ENCODE measurements at regions not wholly inside any gene's neighbourhood (a gene's known extent, or its start where the extent isn't known, plus 50 kb on each side); places are given as distances from the start of the nearest gene placed in this dataset.

GRCh38 chr11:45736424-45736823 is 68.5 kb upstream of the SLC35C1 start (continued):
- TF ChIP-seq BCLAF1 (IDR thresholded peaks at IDR 0.05) (no peak), ATF1 (CRISPR knock-in tag; IDR thresholded peaks at IDR 0.05) (no peak), MEIS1 (CRISPR knock-in tag; IDR thresholded peaks at IDR 0.05; ENCODE audit: borderline replicate concordance) (no peak), ATF3 (CRISPR knock-in tag; IDR thresholded peaks at IDR 0.05) (no peak), GPBP1L1 (CRISPR knock-in tag; IDR thresholded peaks at IDR 0.05) (no peak), CBX1 (IDR thresholded peaks at IDR 0.05; ENCODE audit: low read depth) (no peak), CEBPB (IDR thresholded peaks at IDR 0.05; ENCODE audit: borderline replicate concordance, low read depth, low read length) (peak; percentile 74; the same call in 1 of the 2 replicates), NFE2L2 (IDR thresholded peaks at IDR 0.05; ENCODE audit: low read length) (peak; percentile 29; the same call in 1 of the 2 replicates), MIER2 (CRISPR knock-in tag; IDR thresholded peaks at IDR 0.05) (no peak), FOXJ3 (CRISPR knock-in tag; IDR thresholded peaks at IDR 0.05; ENCODE audit: borderline replicate concordance) (no peak), ADNP (CRISPR knock-in tag; IDR thresholded peaks at IDR 0.05) (no peak), ELF1 (CRISPR knock-in tag; IDR thresholded peaks at IDR 0.05) (no peak), MLX (CRISPR knock-in tag; IDR thresholded peaks at IDR 0.05) (no peak), ATRX (CRISPR knock-in tag; IDR thresholded peaks at IDR 0.05; ENCODE audit: borderline replicate concordance) (no peak), MTA3 (CRISPR knock-in tag; IDR thresholded peaks at IDR 0.05) (no peak), CEBPG (CRISPR knock-in tag; IDR thresholded peaks at IDR 0.05) (0 out of 2 replicates have a peak, but pooled peaks have one; percentile 16), DNMT1 (CRISPR knock-in tag; IDR thresholded peaks at IDR 0.05) (no peak), ZSCAN21 (CRISPR knock-in tag; IDR thresholded peaks at IDR 0.05; ENCODE audit: borderline replicate concordance) (no peak), SOX6 (IDR thresholded peaks at IDR 0.05) (no peak), SOX6 (CRISPR knock-in tag; IDR thresholded peaks at IDR 0.05) (no peak), PCBP2 (optimal IDR thresholded peaks at IDR 0.05; ENCODE audit: low read depth, low read length, poor library complexity, severe bottlenecking) (no peak), WIZ (CRISPR knock-in tag; IDR thresholded peaks at IDR 0.05) (no peak), PAXIP1 (CRISPR knock-in tag; conservative IDR thresholded peaks at IDR 0.05) (no peak), TCF12 (IDR thresholded peaks at IDR 0.05) (no peak), TCF12 (CRISPR knock-in tag; IDR thresholded peaks at IDR 0.05) (no peak)
